ENCODE measurements at regions not wholly inside any gene's neighbourhood (a gene's known extent, or its start where the extent isn't known, plus 50 kb on each side); places are given as distances from the start of the nearest gene placed in this dataset.

DNA sequence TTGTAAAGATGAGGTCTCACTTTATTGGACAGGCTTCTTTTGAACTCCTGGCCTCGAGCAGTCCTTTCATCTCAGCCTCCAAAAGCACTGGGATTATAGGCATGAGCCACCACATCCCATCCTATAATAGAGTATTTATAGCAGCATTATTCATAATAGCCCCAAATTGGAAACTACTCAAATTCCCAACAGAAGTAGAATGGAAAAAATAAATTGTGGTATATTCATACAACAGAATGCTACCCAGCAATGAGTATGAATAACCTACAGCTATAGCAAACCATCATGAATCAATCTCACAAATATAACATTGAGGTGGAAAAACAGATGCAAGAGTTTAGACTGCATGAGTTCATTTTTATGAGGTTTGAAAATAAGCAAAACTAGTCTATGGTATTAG, 84.8 kb upstream of the BTBD3 start:
- TF ChIP-seq POLR2A (IDR thresholded peaks at IDR 0.05), result no peak
- TF ChIP-seq, protein P1, sequence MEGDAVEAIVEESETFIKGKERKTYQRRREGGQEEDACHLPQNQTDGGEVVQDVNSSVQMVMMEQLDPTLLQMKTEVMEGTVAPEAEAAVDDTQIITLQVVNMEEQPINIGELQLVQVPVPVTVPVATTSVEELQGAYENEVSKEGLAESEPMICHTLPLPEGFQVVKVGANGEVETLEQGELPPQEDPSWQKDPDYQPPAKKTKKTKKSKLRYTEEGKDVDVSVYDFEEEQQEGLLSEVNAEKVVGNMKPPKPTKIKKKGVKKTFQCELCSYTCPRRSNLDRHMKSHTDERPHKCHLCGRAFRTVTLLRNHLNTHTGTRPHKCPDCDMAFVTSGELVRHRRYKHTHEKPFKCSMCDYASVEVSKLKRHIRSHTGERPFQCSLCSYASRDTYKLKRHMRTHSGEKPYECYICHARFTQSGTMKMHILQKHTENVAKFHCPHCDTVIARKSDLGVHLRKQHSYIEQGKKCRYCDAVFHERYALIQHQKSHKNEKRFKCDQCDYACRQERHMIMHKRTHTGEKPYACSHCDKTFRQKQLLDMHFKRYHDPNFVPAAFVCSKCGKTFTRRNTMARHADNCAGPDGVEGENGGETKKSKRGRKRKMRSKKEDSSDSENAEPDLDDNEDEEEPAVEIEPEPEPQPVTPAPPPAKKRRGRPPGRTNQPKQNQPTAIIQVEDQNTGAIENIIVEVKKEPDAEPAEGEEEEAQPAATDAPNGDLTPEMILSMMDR (IDR thresholded peaks at IDR 0.05), result no peak
